Sigmoid colon (tissue), 6 donors: ENCODE measurements at regions not wholly inside any gene's neighbourhood (a gene's known extent, or its start where the extent isn't known, plus 50 kb on each side); places are given as distances from the start of the nearest gene placed in this dataset.

Source experiments
- DNase-seq: peaks from one replicate; pipeline ENCODE4 v3.0.0-alpha.2; 2019
- H3K27ac ChIP-seq, 4 donors: fragments of 200-600 bp; sonication (generic); one replicate each; pipeline ENCODE4 v1.5.1; 2016 to 2019; ENCODE audit warnings: mild to moderate bottlenecking in 1 of 4
- H3K27me3 ChIP-seq, 3 donors: fragments of 200-600 bp; sonication (generic); one replicate each; pipeline ENCODE4 v1.5.1; 2019; ENCODE audit warnings: mild to moderate bottlenecking in 1 of 3
- H3K36me3 ChIP-seq, 4 donors: fragments of 200-600 bp; sonication (generic); one replicate each; pipeline ENCODE4 v1.5.1; 2016 to 2019
- H3K4me1 ChIP-seq, 4 donors: fragments of 200-600 bp; sonication (generic); one replicate each; pipeline ENCODE4 v1.5.1; 2017 to 2019
- H3K4me3 ChIP-seq, 4 donors: fragments of 200-600 bp; sonication (generic); one replicate each; pipeline ENCODE4 v1.5.1; 2017 to 2019; ENCODE audit warnings: mild to moderate bottlenecking in 2 of 4, moderate library complexity in 1 of 4
- H3K9me3 ChIP-seq, 4 donors: fragments of 200-600 bp in 3 of 4; sonication (generic) in 3 of 4; one replicate each; pipeline versions ENCODE4 v1.5.1 to v1.6.1; 2013 to 2019
- CTCF ChIP-seq, 4 experiments: fragments of 450-650 bp in 3 of 4; fragments of 200-600 bp in 1 of 4; IDR thresholded peaks; one replicate each; pipeline ENCODE4 v1.5.1; 2016 to 2019; ENCODE audit warnings: antibody characterized with exemption in 4 of 4, mild to moderate bottlenecking in 3 of 4, moderate library complexity in 2 of 4
- EP300 ChIP-seq, 4 donors: sonication (generic); formaldehyde crosslinking; IDR thresholded peaks; one replicate each; pipeline ENCODE4 v1.6.1; 2017; ENCODE audit warnings: antibody characterized with exemption in 4 of 4
- POLR2A ChIP-seq, 2 donors: fragments of 450-650 bp; IDR thresholded peaks; one replicate each; pipeline ENCODE4 v1.6.1; 2016; ENCODE audit warnings: antibody characterized with exemption in 2 of 2, mild to moderate bottlenecking in 2 of 2, moderate library complexity in 2 of 2
- POLR2AphosphoS5 ChIP-seq, 4 donors: sonication (generic); formaldehyde crosslinking; IDR thresholded peaks; one replicate each; pipeline ENCODE4 v1.6.1; 2017; ENCODE audit warnings: antibody characterized with exemption in 4 of 4
- WGBS, 2 donors: extraction: QIAGEN DNeasy Blood & Tissue Kit; methylation state at CpG; one replicate each; pipeline ENCODE4 v1.1.7; 2013; 5-methylcytosine and 5-hydroxymethylcytosine counted together
- intact Hi-C: fragments of 100-400 bp; cut with DNase I; formaldehyde crosslinking; loops from one replicate; pipeline ENCODE4 v1.15.1; 2023
- donor health status: healthy with polysubstance abuse.
- donor health status: healthy.

- intact Hi-C loops, result no loop called here
- TF ChIP-seq POLR2AphosphoS5 (IDR thresholded peaks at IDR 0.05) (no peak), EP300 (IDR thresholded peaks at IDR 0.05) (no peak), POLR2A (IDR thresholded peaks at IDR 0.05) (no peak), CTCF (IDR thresholded peaks at IDR 0.05) (no peak)
- Histone ChIP-seq H3K27ac (no peak overlapping the region), H3K9me3 (no peaks in the 10 kb centered on the region), H3K27me3 (no peaks in the 10 kb centered on the region), H3K4me3 (no peak overlapping the region), H3K36me3 (no peaks in the 10 kb centered on the region), H3K4me1 (no peaks in the 10 kb centered on the region)
- WGBS, 2 donors, result 77 to 83% methylated on average over 3 of the region's 3 CpGs
- DNase-seq, result no peak
These were observed 385.2 kb downstream of the EPHA4 start for GRCh38 chr2:221186873-221187272.

GRCh38 chr2:221189431-221190067, 382.6 kb downstream of the EPHA4 start:
- DNase-seq, result no peak
- H3K27ac ChIP-seq, result no peak overlapping the region
- H3K4me3 ChIP-seq, result no peak overlapping the region
- TF ChIP-seq POLR2AphosphoS5 (IDR thresholded peaks at IDR 0.05) (no peak), POLR2A (IDR thresholded peaks at IDR 0.05) (no peak), CTCF (IDR thresholded peaks at IDR 0.05) (no peak), EP300 (IDR thresholded peaks at IDR 0.05) (no peak)
- intact Hi-C loops, result no loop called here
- peaks cover 0 to 1% (median 0%) of the 10 kb centered on the region in 4 donors for H3K9me3 ChIP-seq
- H3K36me3 ChIP-seq, result no peaks in the 10 kb centered on the region
- no peaks in the 10 kb centered on the region for H3K4me1 ChIP-seq
- no peaks in the 10 kb centered on the region for H3K27me3 ChIP-seq
- WGBS, 2 donors, result 69 to 82% methylated on average over 8 of the region's 8 CpGs

- Histone ChIP-seq H3K9me3 (peaks cover 0 to 1% (median 0%) of the 10 kb centered on the region in 4 donors), H3K4me3 (no peak overlapping the region), H3K27me3 (no peaks in the 10 kb centered on the region), H3K27ac (no peak overlapping the region), H3K4me1 (no peaks in the 10 kb centered on the region), H3K36me3 (no peaks in the 10 kb centered on the region)
- intact Hi-C loops, result no loop called here
- 97 to 98% methylated on average over 1 of the region's 1 CpG for WGBS, 2 donors
- TF ChIP-seq POLR2AphosphoS5 (IDR thresholded peaks at IDR 0.05), result no peak
- TF ChIP-seq CTCF (IDR thresholded peaks at IDR 0.05), result no peak
- no peak for TF ChIP-seq EP300 (IDR thresholded peaks at IDR 0.05)
- no peak for TF ChIP-seq POLR2A (IDR thresholded peaks at IDR 0.05)
- no peak for DNase-seq
These were observed 376.3 kb downstream of the EPHA4 start for GRCh38 chr2:221195829-221196228.

GRCh38 chr2:221197225-221197856, 374.8 kb downstream of the EPHA4 start:
- no peak overlapping the region for H3K4me3 ChIP-seq
- H3K27ac ChIP-seq, result no peak overlapping the region
- no peak for DNase-seq
- H3K27me3 ChIP-seq, result no peaks in the 10 kb centered on the region
- intact Hi-C loops, result no loop called here
- 70 to 71% methylated on average over 4 of the region's 4 CpGs for WGBS, 2 donors
- no peaks in the 10 kb centered on the region for H3K36me3 ChIP-seq
- no peaks in the 10 kb centered on the region for H3K4me1 ChIP-seq
- H3K9me3 ChIP-seq, result peaks cover 0 to 1% (median 0%) of the 10 kb centered on the region in 4 donors
- TF ChIP-seq POLR2A (IDR thresholded peaks at IDR 0.05) (no peak), POLR2AphosphoS5 (IDR thresholded peaks at IDR 0.05) (no peak), CTCF (IDR thresholded peaks at IDR 0.05) (no peak), EP300 (IDR thresholded peaks at IDR 0.05) (no peak)
